CD4-positive, alpha-beta T cell treated with Interleukin-6 for 4 hours (primary cell): ENCODE measurements at regions not wholly inside any gene's neighbourhood (a gene's known extent, or its start where the extent isn't known, plus 50 kb on each side); places are given as distances from the start of the nearest gene placed in this dataset.
"Not testable (repeated sequence)": the region's sequence is repeated elsewhere in the genome, so short reads cannot be mapped to it uniquely, and the experiment has no call there.

Source experiments
- DNase-seq: peaks from one replicate; pipeline ENCODE4 v3.0.0-alpha.2; 2020; ENCODE audit warnings: mixed read lengths

- DNase-seq = no peak
Observed at GRCh38 chr2:111662039-111662770, 221.8 kb downstream of the ANAPC1 start.

GRCh38 chr2:111662771-111663470, 221.1 kb downstream of the ANAPC1 start:
- DNase-seq = no peak

GRCh38 chr2:111663471-111664274, 220.3 kb downstream of the ANAPC1 start:
- no peak for DNase-seq

GRCh38 chr2:111664275-111664850, 219.6 kb downstream of the ANAPC1 start:
- DNase-seq = no peak

GRCh38 chr2:111665011-111665410, 219.0 kb downstream of the ANAPC1 start:
- DNase-seq = no peak

GRCh38 chr2:111665551-111666116, 218.4 kb downstream of the ANAPC1 start:
- DNase-seq = no peak

GRCh38 chr2:111666160-111666559, 217.8 kb downstream of the ANAPC1 start:
- no peak for DNase-seq

- no peak for DNase-seq
Observed at GRCh38 chr2:111667001-111667400, 217.0 kb downstream of the ANAPC1 start.

GRCh38 chr2:111667542-111668273, 216.3 kb downstream of the ANAPC1 start:
- DNase-seq = no peak

GRCh38 chr2:111668274-111668616, 215.7 kb downstream of the ANAPC1 start:
- DNase-seq = no peak

- no peak for DNase-seq
Observed at GRCh38 chr2:111668741-111669140, 215.3 kb downstream of the ANAPC1 start.

- no peak for DNase-seq
Observed at GRCh38 chr2:111669928-111670695, 213.9 kb downstream of the ANAPC1 start.

GRCh38 chr2:111670776-111671175, 213.2 kb downstream of the ANAPC1 start:
- DNase-seq = no peak

- no peak for DNase-seq
Observed at GRCh38 chr2:111671426-111672150, 212.4 kb downstream of the ANAPC1 start.

GRCh38 chr2:111672641-111673040, 211.4 kb downstream of the ANAPC1 start:
- not testable (repeated sequence) for DNase-seq

- no peak for DNase-seq
Observed at GRCh38 chr2:111673526-111673925, 210.5 kb downstream of the ANAPC1 start.

GRCh38 chr2:111675419-111676194, 208.4 kb downstream of the ANAPC1 start:
- DNase-seq = no peak

GRCh38 chr2:111676291-111676822, 207.6 kb downstream of the ANAPC1 start:
- no peak for DNase-seq

GRCh38 chr2:111678161-111678560, 205.8 kb downstream of the ANAPC1 start:
- DNase-seq = no peak

GRCh38 chr2:111678651-111679050, 205.3 kb downstream of the ANAPC1 start:
- DNase-seq = no peak
